Posterior vena cava (tissue), 2 donors: ENCODE measurements at regions not wholly inside any gene's neighbourhood (a gene's known extent, or its start where the extent isn't known, plus 50 kb on each side); places are given as distances from the start of the nearest gene placed in this dataset.
"Not testable (repeated sequence)": the region's sequence is repeated elsewhere in the genome, so short reads cannot be mapped to it uniquely, and the experiment has no call there.

Experiments used
- DNase-seq: peaks from one replicate; pipeline ENCODE4 v3.0.0-alpha.2; 2020; ENCODE audit warnings: low spot score
- intact Hi-C, 2 donors: fragments of 100-400 bp; cut with DNase I; formaldehyde crosslinking; loops; one replicate each; pipeline versions ENCODE4 v1.14.1 to v1.14.2; 2022 to 2023
- donor health status: DM: yes; HTN: yes; CAD: no.
- donor health status: DM: yes; HTN: yes; CAD: no.

- intact Hi-C loops, DNase-seq: not testable (repeated sequence)
Observed at GRCh38 chr16:88209579-88209978, 173.2 kb upstream of the ZNF469 start.

- DNase-seq, intact Hi-C loops: not testable (repeated sequence)
Observed at GRCh38 chr16:88213937-88214336, 168.8 kb upstream of the ZNF469 start.

- peak; percentile 77 for DNase-seq
- intact Hi-C loops = not testable (repeated sequence)
Observed at GRCh38 chr16:88221001-88221761, 161.6 kb upstream of the ZNF469 start.

- DNase-seq, intact Hi-C loops: not testable (repeated sequence)
Observed at GRCh38 chr16:88223696-88224095, 159.1 kb upstream of the ZNF469 start.

GRCh38 chr16:88224131-88224898 is 158.4 kb upstream of the ZNF469 start:
- intact Hi-C loops, DNase-seq: not testable (repeated sequence)

- DNase-seq, intact Hi-C loops: not testable (repeated sequence)
Observed at GRCh38 chr16:88225640-88226230, 157.0 kb upstream of the ZNF469 start.

- DNase-seq = peak; percentile 57
- intact Hi-C loops = not testable (repeated sequence)
Observed at GRCh38 chr16:88226302-88226701, 156.5 kb upstream of the ZNF469 start.

- DNase-seq = not testable (repeated sequence)
Observed at GRCh38 chr16:88227026-88227721, 155.6 kb upstream of the ZNF469 start.

GRCh38 chr16:88227722-88228482 is 154.9 kb upstream of the ZNF469 start:
- DNase-seq, intact Hi-C loops: not testable (repeated sequence)

More at GRCh38 chr16:88227026-88227721, 155.6 kb upstream of the ZNF469 start:
- intact Hi-C loops = not testable (repeated sequence)

GRCh38 chr16:88228751-88229150 is 154.0 kb upstream of the ZNF469 start:
- DNase-seq, intact Hi-C loops: not testable (repeated sequence)

GRCh38 chr16:88229710-88230109 is 153.0 kb upstream of the ZNF469 start:
- DNase-seq, intact Hi-C loops: not testable (repeated sequence)

- intact Hi-C loops, DNase-seq: not testable (repeated sequence)
Observed at GRCh38 chr16:88230276-88230966, 152.3 kb upstream of the ZNF469 start.

GRCh38 chr16:88230967-88231615 is 151.7 kb upstream of the ZNF469 start:
- DNase-seq, intact Hi-C loops: not testable (repeated sequence)

- DNase-seq, intact Hi-C loops: not testable (repeated sequence)
Observed at GRCh38 chr16:88231839-88232238, 150.9 kb upstream of the ZNF469 start.

GRCh38 chr16:88232401-88233258 is 150.1 kb upstream of the ZNF469 start:
- DNase-seq, intact Hi-C loops: not testable (repeated sequence)

- DNase-seq, intact Hi-C loops: not testable (repeated sequence)
Observed at GRCh38 chr16:88233621-88234420, 148.9 kb upstream of the ZNF469 start.
